ENCODE measurements at regions not wholly inside any gene's neighbourhood (a gene's known extent, or its start where the extent isn't known, plus 50 kb on each side); places are given as distances from the start of the nearest gene placed in this dataset.
A peak's percentile ranks its signal among the peaks of the same experiment; 100 is the strongest.

DNA sequence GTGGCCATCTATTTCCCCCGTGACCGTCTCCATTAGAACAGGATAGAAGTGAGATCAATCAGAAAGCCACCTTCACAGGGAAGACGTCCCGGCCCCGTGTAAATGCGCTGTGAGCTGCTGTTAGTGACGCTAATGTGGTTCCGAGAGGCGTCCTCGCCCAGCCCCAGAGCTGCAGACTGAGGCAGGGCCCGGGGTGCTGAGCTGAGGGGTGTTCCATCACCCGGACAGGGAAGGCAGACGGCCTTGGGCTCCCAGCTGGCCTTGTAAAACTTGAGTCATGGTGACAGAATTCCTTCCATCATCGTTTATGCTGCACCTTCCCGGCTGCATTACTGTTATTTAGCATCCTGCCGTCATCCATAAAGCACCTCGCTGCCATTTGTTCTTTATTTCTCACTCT is 195.3 kb upstream of the CTBP2 start:
- in situ Hi-C loops (cut with MboI; ENCODE audit: low pct_unique_long_range_greater_than_20kb, low sequenced_read_pairs, unreplicated experiment): no loop called here
- no peak for DNase-seq (ENCODE audit: low spot score)
- TF ChIP-seq, protein P1, sequence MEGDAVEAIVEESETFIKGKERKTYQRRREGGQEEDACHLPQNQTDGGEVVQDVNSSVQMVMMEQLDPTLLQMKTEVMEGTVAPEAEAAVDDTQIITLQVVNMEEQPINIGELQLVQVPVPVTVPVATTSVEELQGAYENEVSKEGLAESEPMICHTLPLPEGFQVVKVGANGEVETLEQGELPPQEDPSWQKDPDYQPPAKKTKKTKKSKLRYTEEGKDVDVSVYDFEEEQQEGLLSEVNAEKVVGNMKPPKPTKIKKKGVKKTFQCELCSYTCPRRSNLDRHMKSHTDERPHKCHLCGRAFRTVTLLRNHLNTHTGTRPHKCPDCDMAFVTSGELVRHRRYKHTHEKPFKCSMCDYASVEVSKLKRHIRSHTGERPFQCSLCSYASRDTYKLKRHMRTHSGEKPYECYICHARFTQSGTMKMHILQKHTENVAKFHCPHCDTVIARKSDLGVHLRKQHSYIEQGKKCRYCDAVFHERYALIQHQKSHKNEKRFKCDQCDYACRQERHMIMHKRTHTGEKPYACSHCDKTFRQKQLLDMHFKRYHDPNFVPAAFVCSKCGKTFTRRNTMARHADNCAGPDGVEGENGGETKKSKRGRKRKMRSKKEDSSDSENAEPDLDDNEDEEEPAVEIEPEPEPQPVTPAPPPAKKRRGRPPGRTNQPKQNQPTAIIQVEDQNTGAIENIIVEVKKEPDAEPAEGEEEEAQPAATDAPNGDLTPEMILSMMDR (IDR thresholded peaks at IDR 0.05; ENCODE audit: extremely low read depth, insufficient read depth, missing control alignments): no peak

DNA sequence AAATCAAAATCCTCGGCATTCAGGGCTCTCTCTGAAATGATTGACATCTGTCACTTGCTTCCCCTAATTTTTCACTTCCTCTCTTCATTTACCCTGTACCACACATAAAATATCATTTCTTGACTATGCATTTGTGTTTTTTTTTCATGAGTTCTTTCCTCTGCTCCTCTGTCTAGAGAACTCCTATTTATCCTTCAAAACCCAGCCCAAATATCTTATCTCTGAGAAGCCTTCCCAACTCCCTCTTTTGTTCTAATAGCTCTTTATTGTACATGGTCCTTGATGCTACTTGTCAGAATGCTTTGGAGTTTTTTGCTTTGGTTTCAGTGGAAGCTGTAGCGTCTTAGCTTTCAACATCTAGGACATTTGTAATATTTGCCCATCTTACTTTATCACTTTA is 190.2 kb upstream of the CTBP2 start:
- DNase-seq (ENCODE audit: low spot score): no peak
- in situ Hi-C loops (cut with MboI; ENCODE audit: low pct_unique_long_range_greater_than_20kb, low sequenced_read_pairs, unreplicated experiment): no loop called here
- TF ChIP-seq, protein P1 (IDR thresholded peaks at IDR 0.05; ENCODE audit: extremely low read depth, insufficient read depth, missing control alignments): no peak

DNA sequence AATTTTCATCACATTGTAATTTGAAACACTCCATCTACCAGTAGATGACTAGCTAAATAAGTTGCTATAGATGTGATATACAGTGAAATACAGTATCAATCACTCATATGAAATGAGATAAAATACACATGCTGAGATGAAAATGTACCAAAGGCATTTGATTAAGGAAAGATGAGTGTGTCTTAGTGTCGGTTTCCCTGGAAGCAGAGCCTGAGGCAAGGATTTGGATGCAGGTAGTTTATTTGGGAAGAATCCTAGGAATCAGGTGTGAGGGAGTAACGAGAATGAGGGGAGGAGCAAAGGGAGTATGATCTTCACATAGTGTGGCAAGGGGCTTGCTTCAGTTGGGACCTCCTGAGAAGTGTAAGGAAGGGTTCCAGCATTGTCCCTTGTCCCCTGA is 188.2 kb upstream of the CTBP2 start:
- no peak for DNase-seq (ENCODE audit: low spot score)
- in situ Hi-C loops (cut with MboI; ENCODE audit: low pct_unique_long_range_greater_than_20kb, low sequenced_read_pairs, unreplicated experiment): no loop called here
- TF ChIP-seq, protein P1 (IDR thresholded peaks at IDR 0.05; ENCODE audit: extremely low read depth, insufficient read depth, missing control alignments): no peak

DNA sequence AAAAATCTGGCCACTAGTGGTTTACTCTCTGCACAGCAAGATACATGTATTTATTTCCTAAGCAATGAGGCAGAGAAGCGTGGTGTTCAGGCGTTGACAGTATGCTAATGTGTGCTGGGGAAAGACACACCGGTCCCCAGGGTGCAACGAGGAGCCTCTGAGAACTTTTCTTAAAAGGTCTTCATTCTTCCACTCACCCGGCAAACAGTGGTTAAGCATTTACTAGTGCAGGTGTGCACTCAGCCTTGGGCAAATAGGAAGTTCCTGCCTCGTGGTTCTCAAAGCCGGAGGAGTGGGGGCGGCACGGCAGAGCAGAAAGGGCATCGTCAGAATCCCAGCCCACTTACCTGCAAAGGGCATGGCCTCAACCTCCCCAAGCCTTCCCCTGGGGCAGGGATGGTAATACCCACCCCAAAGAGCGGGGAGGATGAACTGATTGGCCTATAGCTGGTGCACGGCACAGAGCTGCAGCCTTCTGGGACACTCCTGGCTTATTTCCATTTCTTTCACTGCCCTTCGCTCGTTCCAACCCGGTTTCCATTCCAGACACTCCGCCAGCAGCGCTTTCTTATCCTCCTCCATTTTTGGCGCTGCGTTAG is 184.3 kb upstream of the CTBP2 start:
- peak; percentile 16 for DNase-seq (ENCODE audit: low spot score)
- in situ Hi-C loops (cut with MboI; ENCODE audit: low pct_unique_long_range_greater_than_20kb, low sequenced_read_pairs, unreplicated experiment): no loop called here
- TF ChIP-seq, protein P1 (IDR thresholded peaks at IDR 0.05; ENCODE audit: extremely low read depth, insufficient read depth, missing control alignments): no peak

DNA sequence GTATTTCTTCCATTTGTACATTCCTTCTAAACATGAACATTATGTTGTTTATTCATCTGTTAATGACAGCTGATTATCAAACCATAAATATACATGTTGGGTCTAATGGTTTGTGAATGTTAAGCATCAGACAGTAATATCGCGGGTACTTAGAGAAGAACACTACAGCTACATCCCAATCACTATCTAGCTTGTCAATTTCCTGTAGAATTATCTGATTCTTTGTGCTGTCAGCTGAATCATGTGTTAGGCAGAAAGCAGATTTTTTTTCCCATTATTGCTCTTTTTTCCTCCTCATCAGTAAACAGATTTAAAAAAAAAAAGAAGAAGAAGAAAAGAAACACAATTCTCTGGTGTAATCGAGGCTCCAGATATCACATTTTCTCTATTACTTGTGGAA is 183.6 kb upstream of the CTBP2 start:
- DNase-seq (ENCODE audit: low spot score): no peak
- in situ Hi-C loops (cut with MboI; ENCODE audit: low pct_unique_long_range_greater_than_20kb, low sequenced_read_pairs, unreplicated experiment): no loop called here
- TF ChIP-seq, protein P1 (IDR thresholded peaks at IDR 0.05; ENCODE audit: extremely low read depth, insufficient read depth, missing control alignments): no peak

DNA sequence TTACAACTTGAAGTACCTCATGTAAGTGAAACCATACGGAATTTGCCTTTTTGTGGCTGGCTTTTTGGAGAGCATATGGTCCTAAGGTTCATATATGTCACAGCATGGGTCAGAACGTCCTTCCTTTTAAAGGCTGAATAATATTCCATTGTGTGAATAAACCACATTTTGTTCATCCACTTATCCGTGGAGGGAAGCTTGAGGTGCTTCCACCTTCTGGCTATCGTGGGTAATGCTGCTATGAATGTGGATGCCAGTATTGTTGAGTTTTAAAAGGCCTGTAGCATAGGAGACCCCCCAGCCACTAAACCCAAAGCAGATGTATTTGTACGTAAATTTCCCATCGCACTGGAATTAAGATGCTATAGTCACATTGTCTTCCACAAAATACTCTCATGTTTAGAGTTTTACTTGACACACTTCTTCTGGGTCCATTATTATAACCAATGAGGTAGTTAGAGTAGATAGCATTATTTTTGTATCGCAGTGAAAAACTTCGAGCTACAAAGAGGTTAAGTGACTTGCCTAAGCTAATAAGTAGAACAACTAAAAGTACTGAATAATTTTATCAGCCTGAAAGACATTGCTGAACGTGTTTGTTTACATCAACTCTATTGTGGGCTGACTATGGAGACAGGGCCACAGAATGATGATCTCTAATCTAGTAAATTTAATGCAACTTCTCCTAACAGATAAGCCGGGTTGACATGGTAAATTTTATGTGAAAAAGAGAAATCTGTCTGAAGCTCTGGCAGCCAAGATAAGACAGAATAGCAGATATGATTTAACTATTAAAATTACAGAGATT is 183.0 kb upstream of the CTBP2 start:
- peak; percentile 23 for DNase-seq (ENCODE audit: low spot score)
- in situ Hi-C loops (cut with MboI; ENCODE audit: low pct_unique_long_range_greater_than_20kb, low sequenced_read_pairs, unreplicated experiment): no loop called here
- TF ChIP-seq, protein P1 (IDR thresholded peaks at IDR 0.05; ENCODE audit: extremely low read depth, insufficient read depth, missing control alignments): peak; percentile 44
